ENCODE measurements at regions not wholly inside any gene's neighbourhood (a gene's known extent, or its start where the extent isn't known, plus 50 kb on each side); places are given as distances from the start of the nearest gene placed in this dataset.

DNA sequence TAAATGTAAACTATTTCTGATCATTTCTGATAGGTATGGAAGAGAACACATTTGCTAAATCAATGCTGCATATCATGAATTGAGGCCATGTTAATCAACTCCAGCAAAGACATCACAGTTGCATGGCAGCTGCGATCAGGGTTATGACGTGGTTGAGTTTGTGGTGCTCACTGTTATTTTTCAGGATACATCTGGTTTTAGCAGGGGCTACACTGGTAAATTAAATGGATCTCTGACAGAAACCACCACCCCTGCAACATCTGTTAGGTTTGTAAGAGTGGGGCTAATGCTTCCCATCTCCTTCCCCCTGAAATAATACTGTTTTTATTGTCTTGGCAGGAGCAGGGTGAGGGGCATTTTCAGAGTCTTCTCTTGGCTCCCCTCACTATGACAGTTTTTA is 444.4 kb upstream of the ZNF507 start:
- TF ChIP-seq CTCF (IDR thresholded peaks at IDR 0.05) (no peak), POLR2A (IDR thresholded peaks at IDR 0.05) (no peak)
